ENCODE measurements at regions not wholly inside any gene's neighbourhood (a gene's known extent, or its start where the extent isn't known, plus 50 kb on each side); places are given as distances from the start of the nearest gene placed in this dataset.
"Not testable (repeated sequence)": the region's sequence is repeated elsewhere in the genome, so short reads cannot be mapped to it uniquely, and the experiment has no call there.

DNA sequence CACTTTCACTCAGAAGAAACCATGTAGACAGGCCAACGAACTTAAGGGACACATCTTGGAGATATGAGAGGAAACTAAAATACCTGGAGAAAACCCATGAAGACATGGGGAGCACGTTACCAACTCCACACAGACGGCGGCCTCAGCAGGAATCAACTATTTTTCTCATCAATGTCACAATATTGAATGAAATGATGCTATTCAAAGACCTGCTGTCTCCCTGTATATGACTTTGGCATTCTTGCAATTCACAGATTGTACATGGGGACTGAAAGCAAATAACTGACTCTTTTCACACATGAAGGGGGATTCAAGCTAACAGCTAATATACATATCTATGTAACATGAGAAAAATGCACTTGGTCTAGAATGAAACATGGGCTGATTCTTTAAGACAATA is 869.0 kb downstream of the NXPH1 start:
- TF ChIP-seq, protein P1, sequence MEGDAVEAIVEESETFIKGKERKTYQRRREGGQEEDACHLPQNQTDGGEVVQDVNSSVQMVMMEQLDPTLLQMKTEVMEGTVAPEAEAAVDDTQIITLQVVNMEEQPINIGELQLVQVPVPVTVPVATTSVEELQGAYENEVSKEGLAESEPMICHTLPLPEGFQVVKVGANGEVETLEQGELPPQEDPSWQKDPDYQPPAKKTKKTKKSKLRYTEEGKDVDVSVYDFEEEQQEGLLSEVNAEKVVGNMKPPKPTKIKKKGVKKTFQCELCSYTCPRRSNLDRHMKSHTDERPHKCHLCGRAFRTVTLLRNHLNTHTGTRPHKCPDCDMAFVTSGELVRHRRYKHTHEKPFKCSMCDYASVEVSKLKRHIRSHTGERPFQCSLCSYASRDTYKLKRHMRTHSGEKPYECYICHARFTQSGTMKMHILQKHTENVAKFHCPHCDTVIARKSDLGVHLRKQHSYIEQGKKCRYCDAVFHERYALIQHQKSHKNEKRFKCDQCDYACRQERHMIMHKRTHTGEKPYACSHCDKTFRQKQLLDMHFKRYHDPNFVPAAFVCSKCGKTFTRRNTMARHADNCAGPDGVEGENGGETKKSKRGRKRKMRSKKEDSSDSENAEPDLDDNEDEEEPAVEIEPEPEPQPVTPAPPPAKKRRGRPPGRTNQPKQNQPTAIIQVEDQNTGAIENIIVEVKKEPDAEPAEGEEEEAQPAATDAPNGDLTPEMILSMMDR (IDR thresholded peaks at IDR 0.05; ENCODE audit: low read depth, low read length) = no peak

DNA sequence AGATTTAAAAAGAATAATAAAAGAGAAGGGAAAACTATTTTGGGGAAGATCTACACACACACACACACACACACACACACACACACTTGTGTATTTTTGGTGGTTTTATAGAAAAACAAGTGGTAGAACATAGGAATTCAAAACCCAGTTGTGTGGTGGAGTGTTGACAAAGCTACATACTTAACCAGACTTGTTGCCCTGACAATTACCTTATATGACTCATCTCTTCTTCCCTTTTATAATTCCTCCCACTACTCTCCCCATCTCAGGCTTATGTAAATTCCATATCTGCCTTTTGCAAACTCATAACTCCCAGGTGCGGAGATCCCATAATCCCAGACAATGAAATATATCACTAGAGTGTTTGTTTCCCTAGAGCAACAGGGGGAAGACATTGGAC is 873.7 kb downstream of the NXPH1 start:
- TF ChIP-seq, protein P1 (IDR thresholded peaks at IDR 0.05; ENCODE audit: low read depth, low read length) = no peak

More for the DNA sequence above, 869.0 kb downstream of the NXPH1 start:
- DNase-seq (ENCODE audit: extremely low read depth, low read depth) = no peak

DNA sequence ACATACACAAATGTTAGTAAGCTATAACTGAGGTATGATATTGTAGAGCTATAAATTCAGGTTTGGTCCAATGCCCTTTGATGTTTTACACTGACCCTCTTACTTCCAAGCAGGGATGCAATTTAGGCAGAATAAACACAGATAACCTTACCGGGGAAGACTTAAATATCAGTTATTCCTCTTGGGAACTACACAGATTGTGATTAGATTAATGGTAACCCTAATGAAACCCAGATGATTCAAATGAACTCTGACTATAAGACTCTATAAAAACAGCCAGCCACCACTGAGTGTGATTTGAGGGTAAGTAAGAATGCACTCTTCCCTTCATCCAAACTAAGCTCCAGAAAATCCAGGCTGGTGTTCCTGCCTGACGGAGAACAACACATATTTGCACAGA is 891.1 kb downstream of the NXPH1 start:
- TF ChIP-seq, protein P1 (IDR thresholded peaks at IDR 0.05; ENCODE audit: low read depth, low read length) = no peak
- DNase-seq (ENCODE audit: extremely low read depth, low read depth) = no peak

More for the DNA sequence above, 873.7 kb downstream of the NXPH1 start:
- DNase-seq (ENCODE audit: extremely low read depth, low read depth) = no peak

DNA sequence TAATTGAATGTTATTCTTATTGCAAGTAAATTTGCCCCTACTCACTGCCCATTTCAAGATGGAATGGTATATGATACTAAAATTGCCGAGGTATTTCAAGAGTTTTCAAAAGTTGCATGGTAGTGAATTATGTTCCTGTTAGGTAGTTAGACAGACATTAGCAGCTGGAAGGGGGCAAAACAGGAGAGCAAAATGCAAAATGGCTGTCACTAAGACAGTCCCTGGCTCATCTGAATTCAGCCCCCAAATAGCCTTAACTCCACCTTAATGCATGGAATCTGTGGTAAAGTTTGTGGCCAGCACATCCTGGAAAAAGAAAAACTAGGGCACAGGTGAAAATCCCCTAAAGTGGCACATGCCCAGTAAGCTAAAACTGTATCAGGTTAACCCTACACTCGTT is 894.9 kb downstream of the NXPH1 start:
- TF ChIP-seq, protein P1 (IDR thresholded peaks at IDR 0.05; ENCODE audit: low read depth, low read length) = no peak
- DNase-seq (ENCODE audit: extremely low read depth, low read depth) = no peak

DNA sequence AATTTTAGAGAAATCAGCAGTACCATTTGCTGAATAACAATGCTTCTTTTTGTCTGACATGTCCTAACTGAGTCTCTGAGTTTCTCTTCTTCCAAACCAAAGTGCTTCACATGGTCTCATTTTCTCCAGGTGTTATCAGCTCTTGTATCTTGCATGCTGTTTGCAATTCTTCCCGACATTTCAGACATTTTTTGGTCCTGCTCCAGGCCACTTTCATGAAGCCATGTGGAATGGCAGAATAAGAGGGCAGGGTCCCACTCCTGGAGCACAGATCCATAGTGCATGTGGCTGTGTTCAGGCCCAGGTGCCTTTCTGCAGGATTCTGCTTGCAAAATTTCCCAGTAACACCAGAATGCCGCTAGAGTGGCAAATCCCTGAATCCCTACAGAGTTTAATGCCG is 916.2 kb downstream of the NXPH1 start:
- TF ChIP-seq, protein P1 (IDR thresholded peaks at IDR 0.05; ENCODE audit: low read depth, low read length) = no peak

DNA sequence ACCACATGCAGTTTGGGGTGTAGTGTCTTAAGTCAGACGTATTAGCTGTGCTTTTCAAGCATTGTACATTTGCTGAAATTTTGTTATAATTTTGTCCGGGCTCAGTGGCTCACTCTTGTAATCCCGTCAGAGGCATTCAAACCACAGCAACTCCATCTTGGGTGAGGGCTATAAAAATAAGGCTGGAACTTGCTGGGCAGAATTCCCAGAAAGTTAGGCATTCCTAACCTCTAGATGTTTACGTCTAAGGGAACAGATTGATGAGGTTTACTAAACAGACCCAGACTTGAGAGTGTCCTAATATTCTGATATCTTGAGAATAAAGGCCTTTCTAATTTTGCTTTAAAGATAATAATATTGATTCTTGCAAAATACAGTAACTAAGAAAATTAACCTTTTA is 957.8 kb downstream of the NXPH1 start:
- TF ChIP-seq, protein P1 (IDR thresholded peaks at IDR 0.05; ENCODE audit: low read depth, low read length) = no peak

More for the DNA sequence above, 916.2 kb downstream of the NXPH1 start:
- no peak for DNase-seq (ENCODE audit: extremely low read depth, low read depth)

DNA sequence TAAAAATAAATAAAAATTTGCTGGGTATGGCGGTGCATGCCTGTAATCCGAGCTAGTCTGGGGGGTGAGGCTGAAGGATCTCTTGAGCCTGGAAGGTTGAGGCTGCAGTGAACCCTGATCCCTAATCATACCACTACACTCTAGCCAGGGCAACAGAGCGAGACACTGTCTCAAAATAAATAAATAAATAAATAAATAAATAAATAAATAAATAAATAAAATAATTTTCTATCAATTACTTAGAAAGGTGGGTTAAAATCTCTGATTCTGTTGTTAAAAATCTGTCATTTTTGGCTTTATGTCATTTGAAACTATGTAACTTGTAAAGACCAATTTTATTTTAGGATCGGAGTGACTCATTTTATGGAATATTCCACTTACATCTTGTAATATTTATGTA is 958.6 kb downstream of the NXPH1 start:
- DNase-seq (ENCODE audit: extremely low read depth, low read depth) = no peak
- TF ChIP-seq, protein P1 (IDR thresholded peaks at IDR 0.05; ENCODE audit: low read depth, low read length) = no peak

More for the DNA sequence above, 957.8 kb downstream of the NXPH1 start:
- DNase-seq (ENCODE audit: extremely low read depth, low read depth) = no peak

DNA sequence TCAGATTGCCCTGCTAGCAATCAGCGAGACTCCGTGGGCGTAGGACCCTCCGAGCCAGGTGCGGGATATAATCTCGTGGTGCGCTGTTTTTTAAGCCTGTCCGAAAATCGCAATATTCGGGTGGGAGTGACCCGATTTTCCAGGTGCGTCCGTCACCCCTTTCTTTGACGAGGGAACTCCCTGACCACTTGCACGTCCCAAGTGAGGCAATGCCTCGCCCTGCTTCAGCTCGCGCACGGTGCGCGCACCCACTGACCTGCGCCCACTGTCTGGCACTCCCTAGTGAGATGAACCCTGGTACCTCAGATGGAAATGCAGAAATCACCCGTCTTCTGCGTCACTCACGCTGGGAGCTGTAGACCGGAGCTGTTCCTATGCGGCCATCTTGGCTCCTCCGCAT is 971.0 kb downstream of the NXPH1 start:
- not testable (repeated sequence) for DNase-seq (ENCODE audit: extremely low read depth, low read depth)
